AG09319 (cell line): ENCODE measurements at regions not wholly inside any gene's neighbourhood (a gene's known extent, or its start where the extent isn't known, plus 50 kb on each side); places are given as distances from the start of the nearest gene placed in this dataset.

Experiments used
- DNase-seq: peaks from one replicate; pipeline ENCODE4 v3.0.0-alpha.2; 2010; ENCODE audit warnings: low read depth; ENCODE audit errors: extremely low read depth
- CTCF ChIP-seq: IDR thresholded peaks from 2 replicates; pipeline ENCODE4 v1.5.1; 2011; ENCODE audit warnings: low read depth, mild to moderate bottlenecking, inconsistent platforms, low read length, moderate library complexity

GRCh38 chr12:58470266-58471010, 449.9 kb downstream of the LRIG3 start:
- no peak for DNase-seq
- TF ChIP-seq CTCF: no peak

GRCh38 chr12:58479401-58479800, 440.9 kb downstream of the LRIG3 start:
- no peak for TF ChIP-seq CTCF
- no peak for DNase-seq

- no peak for DNase-seq
- TF ChIP-seq CTCF: no peak
These were observed 438.5 kb downstream of the LRIG3 start for GRCh38 chr12:58481811-58482210.

GRCh38 chr12:58487255-58487654, 433.0 kb downstream of the LRIG3 start:
- no peak for DNase-seq
- no peak for TF ChIP-seq CTCF

- no peak for DNase-seq
- TF ChIP-seq CTCF: no peak
These were observed 432.6 kb downstream of the LRIG3 start for GRCh38 chr12:58487678-58488161.

- no peak for DNase-seq
- no peak for TF ChIP-seq CTCF
These were observed 430.9 kb downstream of the LRIG3 start for GRCh38 chr12:58489394-58489793.

- TF ChIP-seq CTCF: no peak
- peak; percentile 44 for DNase-seq
These were observed 429.0 kb downstream of the LRIG3 start for GRCh38 chr12:58491306-58491705.
